ENCODE measurements at regions not wholly inside any gene's neighbourhood (a gene's known extent, or its start where the extent isn't known, plus 50 kb on each side); places are given as distances from the start of the nearest gene placed in this dataset.

GRCh38 chr7:156158693-156159092 is 346.4 kb upstream of the SHH start:
- TF ChIP-seq POLR2A (IDR thresholded peaks at IDR 0.05) = no peak
- no peak for TF ChIP-seq CTCF (IDR thresholded peaks at IDR 0.05)
- no peak for TF ChIP-seq POLR2AphosphoS5 (IDR thresholded peaks at IDR 0.05)
- TF ChIP-seq EP300 (IDR thresholded peaks at IDR 0.05) = no peak

Measured in upper lobe of left lung (tissue), 4 donors.